ENCODE measurements at regions not wholly inside any gene's neighbourhood (a gene's known extent, or its start where the extent isn't known, plus 50 kb on each side); places are given as distances from the start of the nearest gene placed in this dataset.

DNA sequence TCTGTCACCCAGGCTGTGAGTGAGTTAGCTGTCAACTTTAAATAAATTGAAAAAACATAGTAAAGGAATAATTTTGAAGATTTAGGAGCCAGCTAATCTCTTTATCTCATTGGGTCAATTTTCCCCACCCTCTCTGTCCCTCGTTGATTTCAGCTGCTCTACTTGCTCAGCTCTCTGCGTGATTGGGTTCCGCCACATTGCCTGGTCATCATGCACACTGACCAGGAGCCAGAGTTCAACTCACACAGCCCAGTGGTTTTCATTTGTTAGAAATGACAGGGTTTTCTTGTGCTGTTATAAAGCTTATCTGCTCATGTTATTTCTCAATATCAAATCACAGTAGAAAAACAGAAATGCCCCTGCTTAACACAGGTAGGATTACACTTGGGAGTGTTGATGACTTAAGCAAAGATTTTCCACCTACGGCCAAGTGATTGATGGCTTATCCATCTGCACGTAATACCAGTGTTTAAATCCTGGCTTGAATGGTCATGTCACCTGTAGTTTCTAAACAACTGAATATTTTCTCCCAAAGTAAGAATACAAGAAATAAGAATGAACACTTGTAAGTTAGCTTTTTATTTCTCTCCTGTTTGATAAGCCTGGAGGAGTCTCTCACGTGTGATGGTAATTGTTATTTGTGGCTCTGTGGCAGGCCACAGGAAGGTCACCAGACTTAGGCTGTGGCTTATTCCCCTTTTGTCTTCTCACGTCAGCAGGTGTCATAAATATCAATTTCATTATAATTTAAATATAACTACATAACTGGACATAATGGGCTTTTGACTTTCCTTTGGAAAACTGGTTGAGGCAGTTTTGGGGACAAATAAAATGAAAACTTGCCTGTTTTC lies 367.2 kb upstream of the DDHD1 start:
- CTCF ChIA-PET = no interaction called here
- POLR2A ChIA-PET = no interaction called here
- Mint-ChIP-seq H3K27ac (no peak overlapping the region), H3K4me1 (peaks cover 21% of the 10 kb centered on the region), H3K9me3 (peaks cover 3% of the 10 kb centered on the region), H3K36me3 (ENCODE audit: low read depth) (no peaks in the 10 kb centered on the region), H3K4me3 (no peak overlapping the region), H3K27me3 (no peaks in the 10 kb centered on the region)
- DNase-seq = no peak

DNA sequence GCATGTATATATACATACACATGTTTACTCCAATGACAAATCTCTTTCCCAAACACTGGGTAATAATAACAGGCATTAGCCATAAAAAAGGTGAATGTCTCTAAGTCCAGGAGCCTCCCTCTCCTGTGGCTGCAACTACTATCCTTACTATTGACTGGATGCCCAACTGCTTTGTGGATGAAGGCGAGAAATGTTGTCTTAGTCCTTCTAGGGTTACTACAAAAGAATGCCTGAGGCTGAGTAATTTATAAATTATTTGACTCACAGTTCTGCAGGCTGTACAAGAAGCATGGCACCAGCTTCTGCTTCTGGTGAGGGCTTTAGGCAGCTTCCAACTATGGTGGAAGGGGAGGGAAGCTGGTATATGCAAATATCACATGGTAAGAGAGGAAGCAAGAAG lies 366.0 kb upstream of the DDHD1 start:
- Mint-ChIP-seq H3K4me3 (no peak overlapping the region), H3K36me3 (ENCODE audit: low read depth) (no peaks in the 10 kb centered on the region), H3K9me3 (peaks cover 3% of the 10 kb centered on the region), H3K27ac (no peak overlapping the region), H3K4me1 (peaks cover 26% of the 10 kb centered on the region), H3K27me3 (no peaks in the 10 kb centered on the region)
- ChIA-PET CTCF (no interaction called here), POLR2A (no interaction called here)
- DNase-seq = no peak

DNA sequence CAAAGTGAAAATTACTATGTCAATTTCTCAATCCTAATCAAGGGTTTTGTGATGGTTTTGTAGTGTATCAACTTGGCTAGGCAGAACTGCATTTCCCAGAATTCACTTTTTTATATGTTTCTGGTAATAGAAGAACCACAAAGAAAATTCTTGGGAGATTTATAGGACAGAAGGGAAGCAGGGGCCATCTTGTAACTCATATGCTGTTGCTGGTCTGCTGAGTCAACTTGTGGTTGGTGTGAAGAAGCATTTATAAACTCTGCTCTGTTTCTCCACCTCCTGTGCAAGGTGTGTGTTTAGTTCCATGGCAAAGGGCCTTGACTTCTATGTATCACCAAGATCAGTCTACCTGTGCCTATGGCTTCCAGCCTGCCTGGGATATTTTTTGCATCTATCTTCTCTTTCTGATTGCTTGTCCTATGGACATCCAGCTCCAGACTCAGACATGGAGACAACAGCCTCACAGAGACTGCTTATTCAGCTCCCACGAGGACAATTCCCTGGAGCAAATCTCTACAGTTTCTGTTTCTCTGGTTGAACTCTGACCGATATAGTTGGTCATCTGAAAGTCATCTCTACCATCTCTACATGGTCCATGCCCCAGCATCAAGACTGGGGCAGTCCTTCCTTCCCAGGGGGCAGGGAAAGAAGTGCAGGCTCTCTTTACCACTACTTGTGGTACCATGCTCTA lies 364.3 kb upstream of the DDHD1 start:
- no peak for DNase-seq
- H3K27ac Mint-ChIP-seq = no peak overlapping the region
- H3K4me3 Mint-ChIP-seq = no peak overlapping the region
- CTCF ChIA-PET = no interaction called here
- peaks cover 3% of the 10 kb centered on the region for H3K9me3 Mint-ChIP-seq
- H3K36me3 Mint-ChIP-seq (ENCODE audit: low read depth) = no peaks in the 10 kb centered on the region
- no peaks in the 10 kb centered on the region for H3K27me3 Mint-ChIP-seq
- POLR2A ChIA-PET = no interaction called here
- peaks cover 30% of the 10 kb centered on the region for H3K4me1 Mint-ChIP-seq

DNA sequence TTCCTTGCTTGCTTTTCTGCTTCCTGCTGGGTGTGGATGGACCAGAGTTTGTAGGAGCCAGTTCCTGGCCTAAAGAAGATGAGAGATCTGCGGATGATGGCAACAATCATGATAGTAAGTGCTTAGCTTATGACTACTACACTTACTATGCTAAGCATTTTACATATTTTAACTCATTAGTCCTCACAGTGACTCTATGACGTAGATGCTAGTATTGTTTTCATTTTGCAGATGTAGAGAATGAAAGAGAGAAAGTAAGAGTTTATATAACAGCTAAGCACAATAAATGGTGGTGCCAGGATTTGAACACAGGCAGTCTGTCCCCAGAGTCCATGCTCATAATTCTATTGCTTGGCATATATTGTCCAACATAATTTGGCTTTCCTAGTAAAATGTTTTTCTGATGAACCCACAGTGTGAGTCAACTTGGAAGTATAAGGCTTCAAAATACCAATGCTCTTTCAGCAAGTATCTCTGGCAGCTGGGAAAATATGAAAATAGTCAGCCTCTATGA lies 363.2 kb upstream of the DDHD1 start:
- ChIA-PET POLR2A (no interaction called here), CTCF (interaction anchor here (0.6 kb wide), 1 partner anchor 448 kb away, joined by 4 read pairs; no protein-coding TSS in a partner anchor)
- Mint-ChIP-seq H3K36me3 (ENCODE audit: low read depth) (no peaks in the 10 kb centered on the region), H3K9me3 (no peaks in the 10 kb centered on the region), H3K4me1 (peaks cover 30% of the 10 kb centered on the region), H3K27ac (peak overlapping the region; percentile 39), H3K27me3 (no peaks in the 10 kb centered on the region), H3K4me3 (no peak overlapping the region)
- no peak for DNase-seq

DNA sequence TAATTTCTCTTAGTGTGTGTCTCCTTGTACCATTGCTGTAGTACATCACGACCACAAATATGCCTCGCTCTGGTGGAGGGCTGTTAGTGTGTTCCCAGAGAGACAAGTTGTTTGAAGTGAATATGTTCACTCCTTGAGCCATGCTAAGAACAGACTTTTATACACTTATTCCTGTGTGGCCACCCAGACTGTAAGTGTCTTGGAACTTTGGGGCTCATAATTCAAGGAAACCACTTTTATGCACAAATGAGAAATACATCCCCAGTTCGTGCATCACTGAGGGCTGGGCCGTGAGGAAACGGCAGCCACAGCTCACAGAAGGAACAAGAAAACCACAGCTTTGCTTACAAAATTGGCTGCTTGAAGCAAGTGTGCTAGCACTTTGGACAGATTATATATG lies 362.2 kb upstream of the DDHD1 start:
- no peak overlapping the region for H3K4me3 Mint-ChIP-seq
- H3K27me3 Mint-ChIP-seq = no peaks in the 10 kb centered on the region
- peaks cover 30% of the 10 kb centered on the region for H3K4me1 Mint-ChIP-seq
- H3K27ac Mint-ChIP-seq = peak overlapping the region; percentile 39
- POLR2A ChIA-PET = no interaction called here
- H3K36me3 Mint-ChIP-seq (ENCODE audit: low read depth) = no peaks in the 10 kb centered on the region
- CTCF ChIA-PET = no interaction called here
- no peaks in the 10 kb centered on the region for H3K9me3 Mint-ChIP-seq
- DNase-seq = no peak

DNA sequence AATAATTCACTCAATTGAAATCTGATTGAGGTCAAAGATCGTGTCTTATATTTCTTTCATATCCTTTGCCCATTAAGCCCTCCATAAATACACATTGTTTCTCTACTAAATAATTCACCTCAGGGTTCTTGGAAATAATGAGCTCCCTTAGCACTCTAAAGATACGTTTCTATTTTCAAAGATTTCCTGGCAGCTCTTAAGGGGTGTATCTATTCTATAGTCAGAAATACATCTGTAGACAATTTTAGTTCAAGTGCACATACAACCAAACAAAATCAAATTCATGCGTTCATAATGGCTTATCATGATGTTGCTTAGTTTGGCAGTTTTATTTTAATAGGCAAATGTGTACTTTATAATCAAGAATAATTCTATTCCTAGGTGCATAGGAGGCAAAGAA lies 361.1 kb upstream of the DDHD1 start:
- H3K36me3 Mint-ChIP-seq (ENCODE audit: low read depth) = no peaks in the 10 kb centered on the region
- H3K4me3 Mint-ChIP-seq = no peak overlapping the region
- DNase-seq = no peak
- H3K9me3 Mint-ChIP-seq = no peaks in the 10 kb centered on the region
- ChIA-PET CTCF (no interaction called here), POLR2A (no interaction called here)
- no peak overlapping the region for H3K27ac Mint-ChIP-seq
- no peaks in the 10 kb centered on the region for H3K27me3 Mint-ChIP-seq
- H3K4me1 Mint-ChIP-seq = peaks cover 30% of the 10 kb centered on the region

DNA sequence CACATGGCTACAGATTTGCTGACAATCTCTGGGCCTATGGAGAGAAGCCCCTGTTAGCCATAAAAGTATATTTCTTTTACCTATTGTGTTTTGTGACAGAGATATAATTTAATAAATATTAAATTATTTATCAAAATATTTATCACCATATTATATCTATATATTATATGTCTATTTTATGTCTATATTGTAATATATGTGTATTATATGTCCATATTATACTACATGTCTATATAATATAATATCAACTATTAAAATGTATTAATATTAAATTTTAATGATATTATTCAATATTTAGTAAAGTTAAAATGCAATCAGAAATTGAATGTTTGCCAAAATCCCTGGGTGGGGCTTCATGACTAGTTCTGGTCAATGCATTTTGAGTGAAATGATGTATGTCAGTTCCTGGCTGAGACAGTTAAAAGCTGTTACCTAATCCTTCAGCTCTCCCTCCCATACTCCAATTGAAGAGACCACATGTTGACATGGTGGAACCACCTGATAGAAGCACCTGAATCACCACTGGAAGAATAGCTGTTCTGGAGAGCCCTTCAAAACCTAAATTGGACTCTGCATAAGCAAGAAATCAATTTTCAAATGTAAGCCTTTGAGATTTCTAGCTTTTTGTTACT lies 357.3 kb upstream of the DDHD1 start:
- POLR2A ChIA-PET = no interaction called here
- H3K27me3 Mint-ChIP-seq = no peaks in the 10 kb centered on the region
- peaks cover 10% of the 10 kb centered on the region for H3K4me1 Mint-ChIP-seq
- no peak overlapping the region for H3K27ac Mint-ChIP-seq
- H3K4me3 Mint-ChIP-seq = no peak overlapping the region
- CTCF ChIA-PET = no interaction called here
- no peaks in the 10 kb centered on the region for H3K36me3 Mint-ChIP-seq (ENCODE audit: low read depth)
- H3K9me3 Mint-ChIP-seq = no peaks in the 10 kb centered on the region
- DNase-seq = no peak

DNA sequence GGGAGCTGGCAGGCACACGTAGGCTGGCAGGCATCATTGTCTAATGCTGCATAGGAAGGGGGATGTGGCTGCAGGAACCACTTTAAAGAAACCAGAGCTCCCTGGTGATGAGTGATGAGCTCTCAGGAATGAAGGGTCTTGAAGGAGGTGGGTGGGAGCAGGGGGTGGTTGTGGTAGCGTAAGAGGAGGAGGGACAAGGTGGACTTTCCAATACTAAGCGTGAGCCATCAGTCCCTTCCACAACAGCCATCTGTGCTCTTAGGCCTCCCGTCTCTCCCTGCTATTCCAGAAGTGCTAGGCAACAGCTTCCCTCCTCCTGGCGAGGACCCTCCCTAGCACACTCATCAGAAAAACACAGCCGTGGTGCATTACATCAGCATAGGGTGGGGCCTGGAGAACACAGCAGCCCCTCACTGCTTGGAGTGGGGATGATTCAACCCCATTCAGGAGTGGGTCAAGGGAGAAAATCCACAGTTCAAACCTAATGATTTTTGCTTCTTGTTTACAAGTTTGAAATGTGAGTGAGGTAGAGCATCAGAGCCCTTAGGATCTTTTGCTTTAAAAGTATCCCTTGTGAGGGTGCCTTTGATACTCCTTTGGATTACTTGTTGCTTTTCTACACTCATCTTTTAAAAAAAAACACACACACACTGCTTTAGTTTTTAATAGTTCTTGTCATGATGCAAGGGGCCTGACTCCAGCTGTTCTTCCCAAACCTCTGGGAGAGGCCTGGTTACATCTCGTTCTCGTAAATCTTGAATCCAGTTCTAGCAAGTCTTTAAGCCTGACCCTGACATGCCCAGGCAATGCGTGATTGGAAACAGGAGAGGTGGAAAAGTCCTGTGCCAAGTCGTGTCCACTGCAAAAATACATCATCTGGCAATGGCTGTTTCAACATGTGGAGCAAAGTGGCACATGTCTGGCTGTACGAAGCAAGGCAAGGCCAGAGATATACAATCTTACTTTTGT lies 356.4 kb upstream of the DDHD1 start:
- POLR2A ChIA-PET = no interaction called here
- no peak overlapping the region for H3K27ac Mint-ChIP-seq
- no peaks in the 10 kb centered on the region for H3K27me3 Mint-ChIP-seq
- H3K9me3 Mint-ChIP-seq = peaks cover 4% of the 10 kb centered on the region
- DNase-seq = no peak
- H3K4me1 Mint-ChIP-seq = peaks cover 3% of the 10 kb centered on the region
- H3K36me3 Mint-ChIP-seq (ENCODE audit: low read depth) = no peaks in the 10 kb centered on the region
- H3K4me3 Mint-ChIP-seq = no peak overlapping the region
- CTCF ChIA-PET = no interaction called here

DNA sequence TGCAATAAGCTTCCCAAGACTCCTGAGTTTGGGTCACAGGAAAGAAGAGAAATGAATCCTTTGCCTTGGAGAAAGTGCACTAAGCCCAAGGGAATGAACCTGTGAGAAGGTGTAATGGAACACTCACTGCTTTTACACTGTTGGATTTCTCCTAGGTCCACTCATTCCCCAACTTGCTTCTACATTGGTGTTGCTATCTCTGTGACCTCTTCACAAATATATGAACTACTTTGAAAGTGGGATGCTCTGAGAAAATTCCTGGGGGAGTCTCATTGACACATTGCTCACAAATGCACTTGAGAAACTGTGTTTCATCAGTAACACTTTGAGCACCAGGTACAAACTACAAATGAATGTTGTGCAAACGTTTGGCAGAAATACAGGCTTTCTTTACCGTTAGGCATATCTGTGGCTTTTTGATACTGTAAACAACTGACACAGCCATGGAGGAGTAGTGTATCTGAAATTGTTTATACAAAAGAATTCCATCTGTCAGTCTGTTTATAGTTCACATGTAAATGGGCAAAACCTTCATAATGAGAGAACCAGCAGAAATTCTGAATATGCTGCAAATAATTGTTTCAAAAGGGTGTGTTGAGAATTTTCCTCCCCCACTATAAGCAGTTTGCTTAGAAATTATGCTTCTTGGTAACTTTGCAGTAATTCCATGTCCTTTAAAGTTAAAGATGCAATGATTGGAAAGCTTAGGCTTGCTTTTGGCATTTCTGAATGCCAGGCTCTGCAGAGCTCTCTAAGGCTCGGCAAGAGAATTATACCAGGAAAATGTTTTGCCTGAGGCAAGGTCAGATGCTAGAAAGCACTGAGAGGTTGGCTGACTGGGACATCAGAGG lies 348.5 kb upstream of the DDHD1 start:
- H3K9me3 Mint-ChIP-seq = peaks cover 16% of the 10 kb centered on the region
- CTCF ChIA-PET = no interaction called here
- no peaks in the 10 kb centered on the region for H3K4me1 Mint-ChIP-seq
- H3K27ac Mint-ChIP-seq = no peak overlapping the region
- DNase-seq = no peak
- H3K36me3 Mint-ChIP-seq (ENCODE audit: low read depth) = no peaks in the 10 kb centered on the region
- H3K4me3 Mint-ChIP-seq = no peak overlapping the region
- no peaks in the 10 kb centered on the region for H3K27me3 Mint-ChIP-seq
- POLR2A ChIA-PET = no interaction called here

DNA sequence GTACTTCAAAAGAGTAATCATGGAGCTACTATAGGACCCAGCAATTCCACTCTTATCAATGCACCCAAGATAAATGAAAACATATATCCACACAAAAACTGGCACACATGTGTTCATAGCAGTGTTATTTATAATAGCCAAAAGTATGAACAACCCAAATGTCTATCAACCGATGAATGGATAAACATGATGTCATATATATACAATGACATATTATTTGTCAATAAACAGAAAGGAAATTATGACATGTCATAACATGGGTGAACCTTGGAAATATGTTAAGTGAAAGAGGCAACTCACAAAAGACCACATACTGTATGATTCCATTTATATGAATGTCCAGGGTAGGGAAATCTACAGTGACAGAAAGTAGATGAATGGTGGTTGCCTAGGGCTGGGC lies 347.1 kb upstream of the DDHD1 start:
- H3K9me3 Mint-ChIP-seq = peaks cover 19% of the 10 kb centered on the region
- no peak overlapping the region for H3K27ac Mint-ChIP-seq
- no peak overlapping the region for H3K4me3 Mint-ChIP-seq
- no peaks in the 10 kb centered on the region for H3K4me1 Mint-ChIP-seq
- POLR2A ChIA-PET = no interaction called here
- no peak for DNase-seq
- CTCF ChIA-PET = no interaction called here
- no peaks in the 10 kb centered on the region for H3K27me3 Mint-ChIP-seq
- H3K36me3 Mint-ChIP-seq (ENCODE audit: low read depth) = no peaks in the 10 kb centered on the region

DNA sequence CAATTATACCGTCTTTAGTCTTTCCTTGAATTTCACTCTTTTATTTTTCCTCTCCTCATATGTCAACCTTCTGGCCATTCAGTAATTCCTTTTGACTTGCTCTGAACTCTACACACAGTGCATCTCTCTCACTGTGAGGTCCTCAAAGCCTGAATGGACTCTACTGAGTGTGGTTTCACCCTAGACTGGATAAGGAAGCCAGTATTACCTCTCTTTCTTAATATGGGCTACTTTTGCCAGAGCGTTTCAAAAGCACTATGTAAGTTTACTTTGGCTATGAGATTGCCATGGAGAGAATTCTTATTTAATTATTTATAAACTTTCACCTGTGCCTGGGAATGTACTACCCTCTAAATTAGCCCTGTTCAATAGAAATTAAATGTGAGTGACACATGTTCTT lies 343.5 kb upstream of the DDHD1 start:
- Mint-ChIP-seq H3K9me3 (peaks cover 4% of the 10 kb centered on the region), H3K4me3 (no peak overlapping the region), H3K4me1 (no peaks in the 10 kb centered on the region), H3K27me3 (no peaks in the 10 kb centered on the region), H3K27ac (no peak overlapping the region), H3K36me3 (ENCODE audit: low read depth) (no peaks in the 10 kb centered on the region)
- POLR2A ChIA-PET = no interaction called here
- CTCF ChIA-PET = no interaction called here
- no peak for DNase-seq

DNA sequence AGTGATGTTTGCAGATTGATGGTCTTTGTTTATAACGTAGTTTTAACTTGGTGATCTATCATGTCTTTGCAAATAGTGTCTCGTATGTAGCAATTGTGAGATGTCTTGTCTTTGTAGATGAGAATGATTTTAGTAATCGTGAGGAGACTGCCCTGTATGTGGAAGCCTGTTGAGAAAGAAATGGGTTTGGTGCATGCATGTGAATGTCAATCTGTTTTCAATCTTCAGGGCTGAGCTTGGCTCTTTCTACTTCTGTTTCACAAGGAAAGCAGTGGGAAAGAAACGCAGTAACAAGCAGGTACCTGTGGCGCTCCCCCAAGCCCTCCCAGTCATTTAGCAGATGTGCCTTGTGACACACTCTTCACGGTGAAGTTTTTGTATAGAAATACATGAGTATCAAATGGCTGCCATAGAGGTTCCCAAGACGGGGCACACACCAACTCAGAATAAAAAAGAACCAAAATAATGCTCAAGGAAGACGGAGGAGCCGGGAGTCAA lies 342.8 kb upstream of the DDHD1 start:
- peaks cover 4% of the 10 kb centered on the region for H3K9me3 Mint-ChIP-seq
- no peak overlapping the region for H3K4me3 Mint-ChIP-seq
- DNase-seq = no peak
- no peaks in the 10 kb centered on the region for H3K4me1 Mint-ChIP-seq
- ChIA-PET POLR2A (no interaction called here), CTCF (no interaction called here)
- no peaks in the 10 kb centered on the region for H3K27me3 Mint-ChIP-seq
- H3K27ac Mint-ChIP-seq = no peak overlapping the region
- H3K36me3 Mint-ChIP-seq (ENCODE audit: low read depth) = no peaks in the 10 kb centered on the region
